ENCODE measurements at regions not wholly inside any gene's neighbourhood (a gene's known extent, or its start where the extent isn't known, plus 50 kb on each side); places are given as distances from the start of the nearest gene placed in this dataset.

GRCh38 chr2:51844596-51844995 lies 812.7 kb upstream of the NRXN1 start:
- ChIA-PET CTCF (no interaction called here), POLR2A (no interaction called here)
- no peaks in the 10 kb centered on the region for H3K36me3 ChIP-seq (ENCODE audit: control insufficient read depth in 2 of 2, insufficient read depth in 1 of 2, low read length in 2 of 2)
- H3K4me3 ChIP-seq (ENCODE audit: low read depth, low read length): no peak overlapping the region
- no peaks in the 10 kb centered on the region for H3K9me3 ChIP-seq (ENCODE audit: control insufficient read depth, insufficient read depth, low read depth, low read length)
- no peak for TF ChIP-seq SCRT1 (tag by site-specific recombination; IDR thresholded peaks at IDR 0.05; ENCODE audit: borderline replicate concordance)
- TF ChIP-seq SCRT2 (tag by site-specific recombination; IDR thresholded peaks at IDR 0.05): no peak
- TF ChIP-seq ZNF362 (tag by site-specific recombination; IDR thresholded peaks at IDR 0.05): no peak
- no peak for TF ChIP-seq ZNF521 (tag by site-specific recombination; IDR thresholded peaks at IDR 0.05)
- no peak for TF ChIP-seq ZNF623 (tag by site-specific recombination; IDR thresholded peaks at IDR 0.05)
- no peak for TF ChIP-seq ZFP3 (tag by site-specific recombination; IDR thresholded peaks at IDR 0.05; ENCODE audit: low read depth)
- TF ChIP-seq ZNF600 (tag by site-specific recombination; IDR thresholded peaks at IDR 0.05): no peak
- no peak for TF ChIP-seq GLIS2 (tag by site-specific recombination; IDR thresholded peaks at IDR 0.05)
- TF ChIP-seq ZNF174 (tag by site-specific recombination; IDR thresholded peaks at IDR 0.05): no peak
- no peak for TF ChIP-seq ZNF785 (tag by site-specific recombination; IDR thresholded peaks at IDR 0.05)
- no peak for TF ChIP-seq BCL11B (tag by site-specific recombination; IDR thresholded peaks at IDR 0.05; ENCODE audit: low read depth)
- no peak for TF ChIP-seq ZNF624 (tag by site-specific recombination; IDR thresholded peaks at IDR 0.05)
- TF ChIP-seq ZBTB6 (tag by site-specific recombination; IDR thresholded peaks at IDR 0.05): no peak
- TF ChIP-seq SP7 (tag by site-specific recombination; IDR thresholded peaks at IDR 0.05): no peak
- TF ChIP-seq ELK4 (IDR thresholded peaks at IDR 0.05; ENCODE audit: borderline replicate concordance, low read depth, low read length): no peak
- TF ChIP-seq ZSCAN4 (tag by site-specific recombination; IDR thresholded peaks at IDR 0.05): no peak
- no peak for TF ChIP-seq ZNF639 (tag by site-specific recombination; IDR thresholded peaks at IDR 0.05)
- no peaks in the 10 kb centered on the region for H3K4me1 ChIP-seq (ENCODE audit: control insufficient read depth, insufficient read depth, low read length)
- H3K27ac ChIP-seq (ENCODE audit: extremely low read depth, low read depth, low read length): no peak overlapping the region

GRCh38 chr2:51829477-51829876 lies 797.5 kb upstream of the NRXN1 start:
- no peaks in the 10 kb centered on the region for H3K4me1 ChIP-seq (ENCODE audit: control insufficient read depth, insufficient read depth, low read length)
- H3K9me3 ChIP-seq (ENCODE audit: control insufficient read depth, insufficient read depth, low read depth, low read length): no peaks in the 10 kb centered on the region
- no peak overlapping the region for H3K27ac ChIP-seq (ENCODE audit: extremely low read depth, low read depth, low read length)
- ChIA-PET POLR2A (no interaction called here), CTCF (no interaction called here)
- H3K4me3 ChIP-seq (ENCODE audit: low read depth, low read length): no peak overlapping the region
- no peaks in the 10 kb centered on the region for H3K36me3 ChIP-seq (ENCODE audit: control insufficient read depth in 2 of 2, insufficient read depth in 1 of 2, low read length in 2 of 2)
- TF ChIP-seq ZNF362 (tag by site-specific recombination; IDR thresholded peaks at IDR 0.05) (no peak), ZNF174 (tag by site-specific recombination; IDR thresholded peaks at IDR 0.05) (no peak), PATZ1 (tag by site-specific recombination; IDR thresholded peaks at IDR 0.05) (no peak), ZNF76 (tag by site-specific recombination; IDR thresholded peaks at IDR 0.05; ENCODE audit: borderline replicate concordance, low read depth) (no peak), PRDM4 (tag by site-specific recombination; IDR thresholded peaks at IDR 0.05) (no peak)
